HG03469 (cell line): ENCODE measurements at regions not wholly inside any gene's neighbourhood (a gene's known extent, or its start where the extent isn't known, plus 50 kb on each side); places are given as distances from the start of the nearest gene placed in this dataset.
"Not testable (repeated sequence)": the region's sequence is repeated elsewhere in the genome, so short reads cannot be mapped to it uniquely, and the experiment has no call there.

Experiments used
- ATAC-seq: cut with Tn5 transposase; IDR thresholded peaks from one replicate; pipeline ENCODE4 v1.9.1; 2021; ENCODE audit warnings: mild to moderate bottlenecking, moderate library complexity, moderate number of reproducible peaks; ENCODE audit not compliant: unreplicated experiment

- ATAC-seq: no peak
Observed at GRCh38 chr1:187936667-187937066, 1107.9 kb downstream of the PLA2G4A start.

GRCh38 chr1:187938092-187938491 lies 1109.3 kb downstream of the PLA2G4A start:
- no peak for ATAC-seq

GRCh38 chr1:187942986-187943385 lies 1114.2 kb downstream of the PLA2G4A start:
- ATAC-seq: no peak

- no peak for ATAC-seq
Observed at GRCh38 chr1:187943606-187944403, 1115.1 kb downstream of the PLA2G4A start.

- not testable (repeated sequence) for ATAC-seq
Observed at GRCh38 chr1:187946661-187947060, 1117.9 kb downstream of the PLA2G4A start.

- no peak for ATAC-seq
Observed at GRCh38 chr1:187947359-187947758, 1118.6 kb downstream of the PLA2G4A start.

- no peak for ATAC-seq
Observed at GRCh38 chr1:187948170-187948794, 1119.5 kb downstream of the PLA2G4A start.

- no peak for ATAC-seq
Observed at GRCh38 chr1:187949567-187949966, 1120.8 kb downstream of the PLA2G4A start.

- no peak for ATAC-seq
Observed at GRCh38 chr1:187951817-187952216, 1123.1 kb downstream of the PLA2G4A start.

GRCh38 chr1:187952446-187952845 lies 1123.7 kb downstream of the PLA2G4A start:
- no peak for ATAC-seq

- no peak for ATAC-seq
Observed at GRCh38 chr1:187956975-187957374, 1128.2 kb downstream of the PLA2G4A start.

- ATAC-seq: no peak
Observed at GRCh38 chr1:187958207-187958606, 1129.5 kb downstream of the PLA2G4A start.

- ATAC-seq: no peak
Observed at GRCh38 chr1:187959062-187959461, 1130.3 kb downstream of the PLA2G4A start.

GRCh38 chr1:187960125-187960638 lies 1131.4 kb downstream of the PLA2G4A start:
- ATAC-seq: no peak

- ATAC-seq: no peak
Observed at GRCh38 chr1:187961895-187962294, 1133.1 kb downstream of the PLA2G4A start.

- no peak for ATAC-seq
Observed at GRCh38 chr1:187971851-187972250, 1143.1 kb downstream of the PLA2G4A start.

- ATAC-seq: no peak
Observed at GRCh38 chr1:187977298-187977697, 1148.5 kb downstream of the PLA2G4A start.

- ATAC-seq: peak; percentile 30
Observed at GRCh38 chr1:187985145-187985896, 1156.6 kb downstream of the PLA2G4A start.

GRCh38 chr1:187985897-187986654 lies 1157.3 kb downstream of the PLA2G4A start:
- peak; percentile 77 for ATAC-seq

- ATAC-seq: no peak
Observed at GRCh38 chr1:187987236-187987776, 1158.6 kb downstream of the PLA2G4A start.
